Activated naive CD4-positive, alpha-beta T cell treated with anti-CD3 and anti-CD28 coated beads, Interleukin-2, amount 50 U/mL, for 72 hours (primary cell): ENCODE measurements at regions not wholly inside any gene's neighbourhood (a gene's known extent, or its start where the extent isn't known, plus 50 kb on each side); places are given as distances from the start of the nearest gene placed in this dataset.

Source experiments
- ATAC-seq, 2 donors: fragments of 150-1000 bp; cut with Tn5 transposase; 2 replicates each; pipeline ENCODE4 v1.10.0; 2021; ENCODE audit warnings: mild to moderate bottlenecking in 2 of 2, moderate library complexity in 2 of 2
- DNase-seq, 2 donors: peaks; one replicate each; pipeline ENCODE4 v3.0.0; 2021 to 2022; ENCODE audit warnings: low spot score in 2 of 2
- H3K27ac Mint-ChIP-seq, 2 donors: one replicate each; pipeline ENCODE4 v1.8.0; 2022; ENCODE audit warnings: mild to moderate bottlenecking in 2 of 2, mixed read lengths in 2 of 2
- H3K36me3 Mint-ChIP-seq, 2 donors: one replicate each; pipeline ENCODE4 v1.8.0; 2022; ENCODE audit warnings: mixed read lengths in 2 of 2
- H3K9me3 Mint-ChIP-seq, 2 donors: one replicate each; pipeline ENCODE4 v1.8.0; 2022; ENCODE audit warnings: mixed read lengths in 2 of 2

DNA sequence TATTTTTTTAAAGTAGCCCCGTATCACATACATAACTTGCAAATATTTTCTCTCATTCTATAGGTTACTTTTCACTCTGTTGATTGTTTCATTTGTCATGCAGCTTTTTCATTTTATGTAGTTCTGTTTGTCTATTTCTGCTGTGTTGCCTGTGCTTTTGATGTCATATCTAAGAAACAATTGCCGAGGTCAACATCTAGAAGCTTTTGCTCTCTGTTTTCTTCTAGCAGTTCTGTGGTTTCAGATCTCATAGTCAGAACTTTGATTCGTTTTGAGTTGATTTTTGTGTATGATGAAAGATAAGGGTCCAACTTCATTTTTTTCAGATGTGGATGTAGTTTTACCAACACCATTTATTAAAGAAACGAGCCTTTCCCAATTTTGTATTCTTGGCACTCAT lies 79.5 kb downstream of the CD200 start:
- Mint-ChIP-seq H3K36me3 (peaks cover 0 to 6% of the 10 kb centered on the region in 2 donors), H3K9me3 (peaks cover 0 to 16% of the 10 kb centered on the region in 2 donors), H3K27ac (no peak overlapping the region)
- no peak for DNase-seq
- ATAC-seq, result peak in 1 of 2 donors; percentile 57

DNA sequence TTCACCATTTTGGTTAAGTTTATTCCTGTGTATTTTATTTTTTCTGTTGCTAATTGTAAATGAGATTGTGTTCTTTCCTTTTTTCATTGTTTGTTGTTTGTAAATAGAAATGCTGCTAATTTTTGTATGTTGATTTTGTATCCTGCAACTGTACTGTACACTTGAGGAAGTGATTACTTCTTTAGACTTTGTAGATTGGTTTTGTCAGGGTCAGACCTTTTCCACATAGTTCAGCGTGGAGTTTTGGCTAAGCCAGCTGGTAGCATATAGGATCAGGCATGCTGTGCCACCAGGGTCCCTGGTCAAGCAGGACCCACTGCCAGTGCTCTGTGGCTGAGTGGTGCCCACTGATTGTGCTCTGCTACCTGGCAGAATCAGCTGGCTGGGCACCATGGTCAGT lies 80.1 kb downstream of the CD200 start:
- no peak overlapping the region for H3K27ac Mint-ChIP-seq
- H3K9me3 Mint-ChIP-seq, result peaks cover 0 to 16% of the 10 kb centered on the region in 2 donors
- DNase-seq (no peak), ATAC-seq (no peak)
- peaks cover 0 to 6% of the 10 kb centered on the region in 2 donors for H3K36me3 Mint-ChIP-seq

DNA sequence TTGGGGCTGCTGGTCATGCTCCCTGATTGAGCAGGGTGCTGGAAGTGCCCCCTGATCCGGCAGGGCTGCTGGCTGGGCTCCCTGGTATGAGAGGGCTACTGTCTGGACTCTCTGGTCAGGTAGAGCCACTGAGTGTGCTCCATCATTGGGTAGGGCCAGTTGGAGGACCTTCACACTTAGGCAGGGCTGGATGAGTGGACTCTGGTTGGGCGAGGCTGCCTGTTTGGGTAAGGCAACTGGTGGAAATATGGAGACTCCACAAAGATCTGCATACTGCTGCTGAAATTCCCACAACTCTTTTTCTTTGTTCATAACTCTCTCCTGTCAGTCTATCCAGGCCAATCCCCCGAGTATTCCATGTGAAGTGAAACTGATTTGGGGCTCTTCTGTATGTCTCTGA lies 80.8 kb downstream of the CD200 start:
- H3K9me3 Mint-ChIP-seq, result peaks cover 0 to 16% of the 10 kb centered on the region in 2 donors
- peaks cover 0 to 6% of the 10 kb centered on the region in 2 donors for H3K36me3 Mint-ChIP-seq
- no peak overlapping the region for H3K27ac Mint-ChIP-seq
- DNase-seq (no peak), ATAC-seq (no peak)
